ENCODE measurements at regions not wholly inside any gene's neighbourhood (a gene's known extent, or its start where the extent isn't known, plus 50 kb on each side); places are given as distances from the start of the nearest gene placed in this dataset.

DNA sequence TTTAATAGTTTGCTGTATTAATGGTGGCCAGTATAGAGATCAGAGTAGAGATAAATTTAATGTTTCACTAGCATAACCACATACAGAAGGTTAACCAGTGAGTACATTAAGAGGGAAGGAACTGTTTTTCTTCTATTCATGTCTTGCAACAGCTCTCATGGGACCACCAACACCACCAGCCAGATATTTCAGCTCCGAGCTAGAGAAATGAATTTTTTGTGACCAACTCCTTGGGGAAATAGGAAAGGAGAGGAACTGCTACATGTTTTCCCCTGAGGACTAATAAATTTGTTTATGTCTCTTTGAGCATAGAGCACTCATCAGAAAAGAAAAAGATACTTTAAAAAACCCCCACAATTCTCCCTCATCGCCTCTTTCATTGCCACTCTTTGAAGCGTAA lies 247.5 kb downstream of the MBNL1 start:
- Histone ChIP-seq H3K27me3 (no peaks in the 10 kb centered on the region), H3K9me3 (no peaks in the 10 kb centered on the region), H3K36me3 (replicated peaks in 1 of 2; ENCODE audit: insufficient read depth in 1 of 2, low read depth in 2 of 2) (no peaks in the 10 kb centered on the region), H3K4me1 (peaks cover 6% of the 10 kb centered on the region), H3K4me3 (no peak overlapping the region), H3K27ac (no peak overlapping the region)
- intact Hi-C loops (cut with DNase I): no loop called here
- TF ChIP-seq POLR2A (IDR thresholded peaks at IDR 0.05): no peak
- no peak for TF ChIP-seq CTCF (IDR thresholded peaks at IDR 0.05)
- 84 to 96% methylated on average over 3 of the region's 3 CpGs for WGBS, 2 donors
- ATAC-seq: no peak
- DNase-seq: no peak

- intact Hi-C loops (cut with DNase I): no loop called here
- Histone ChIP-seq H3K36me3 (replicated peaks in 1 of 2; ENCODE audit: insufficient read depth in 1 of 2, low read depth in 2 of 2) (no peaks in the 10 kb centered on the region), H3K27me3 (no peaks in the 10 kb centered on the region), H3K4me1 (peaks cover 6% of the 10 kb centered on the region), H3K4me3 (no peak overlapping the region), H3K9me3 (no peaks in the 10 kb centered on the region), H3K27ac (no peak overlapping the region)
- no peak for ATAC-seq
- TF ChIP-seq CTCF (IDR thresholded peaks at IDR 0.05) (no peak), POLR2A (IDR thresholded peaks at IDR 0.05) (no peak)
- 65 to 72% methylated on average over 2 of the region's 2 CpGs for WGBS, 2 donors
- no peak for DNase-seq
These were observed 248.8 kb downstream of the MBNL1 start for GRCh38 chr3:152517502-152517901.

DNA sequence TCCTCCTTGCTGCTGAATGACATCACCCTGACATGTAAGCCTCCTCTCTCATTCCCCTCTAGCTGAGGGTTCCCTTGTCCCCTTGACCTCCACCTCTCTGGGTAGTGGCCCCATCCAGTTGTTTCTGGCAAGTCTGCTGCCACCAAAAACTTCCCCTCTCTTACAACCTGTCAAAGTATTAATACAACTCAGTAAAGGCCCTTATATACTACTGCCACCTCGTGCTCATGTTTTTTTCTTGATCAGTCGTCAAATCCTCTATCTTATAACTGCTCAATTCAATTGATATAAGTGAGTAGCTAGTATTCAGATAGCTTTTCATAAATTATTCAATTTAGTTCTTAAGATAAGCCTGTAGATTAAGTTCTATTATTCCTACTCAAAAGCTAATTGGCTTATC lies 249.6 kb downstream of the MBNL1 start:
- no peak for ATAC-seq
- no peak for TF ChIP-seq POLR2A (IDR thresholded peaks at IDR 0.05)
- TF ChIP-seq CTCF (IDR thresholded peaks at IDR 0.05): no peak
- DNase-seq: no peak
- intact Hi-C loops (cut with DNase I): no loop called here
- Histone ChIP-seq H3K4me1 (peaks cover 6% of the 10 kb centered on the region), H3K4me3 (no peak overlapping the region), H3K9me3 (no peaks in the 10 kb centered on the region), H3K27ac (no peak overlapping the region), H3K36me3 (replicated peaks in 1 of 2; ENCODE audit: insufficient read depth in 1 of 2, low read depth in 2 of 2) (no peaks in the 10 kb centered on the region), H3K27me3 (no peaks in the 10 kb centered on the region)
- WGBS, 2 donors: 91 to 94% methylated on average over 2 of the region's 2 CpGs

GRCh38 chr3:152519376-152519775 lies 250.6 kb downstream of the MBNL1 start:
- Histone ChIP-seq H3K4me1 (peaks cover 6% of the 10 kb centered on the region), H3K27me3 (no peaks in the 10 kb centered on the region), H3K36me3 (replicated peaks in 1 of 2; ENCODE audit: insufficient read depth in 1 of 2, low read depth in 2 of 2) (no peaks in the 10 kb centered on the region), H3K27ac (no peak overlapping the region), H3K4me3 (no peak overlapping the region), H3K9me3 (no peaks in the 10 kb centered on the region)
- TF ChIP-seq POLR2A (IDR thresholded peaks at IDR 0.05) (no peak), CTCF (IDR thresholded peaks at IDR 0.05) (no peak)
- DNase-seq (no peak), ATAC-seq (no peak)
- intact Hi-C loops (cut with DNase I): no loop called here

DNA sequence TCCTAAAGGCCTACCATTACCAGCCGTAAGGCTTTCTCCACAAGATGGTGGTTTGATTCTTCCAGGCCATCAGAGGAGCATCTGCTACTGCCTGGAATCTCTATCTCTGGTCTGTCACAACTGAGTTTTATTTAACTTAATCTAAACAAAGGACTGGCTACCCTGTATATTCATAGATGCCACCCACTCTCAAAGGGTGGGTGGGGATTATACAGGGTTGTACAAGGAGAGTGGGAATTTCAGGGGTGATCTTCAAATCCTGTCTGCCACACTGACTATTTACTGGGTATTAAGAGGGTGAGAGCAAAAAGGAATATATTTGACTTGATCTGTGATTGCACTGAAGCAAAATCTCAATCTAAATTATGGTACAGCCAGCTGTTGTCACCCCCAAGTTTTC lies 253.3 kb downstream of the MBNL1 start:
- no peaks in the 10 kb centered on the region for H3K27me3 ChIP-seq
- intact Hi-C loops (cut with DNase I): no loop called here
- peaks cover 6% of the 10 kb centered on the region for H3K4me1 ChIP-seq
- no peak overlapping the region for H3K4me3 ChIP-seq
- ATAC-seq: no peak
- TF ChIP-seq CTCF (IDR thresholded peaks at IDR 0.05): no peak
- no peak for TF ChIP-seq POLR2A (IDR thresholded peaks at IDR 0.05)
- H3K9me3 ChIP-seq: no peaks in the 10 kb centered on the region
- WGBS, 2 donors: 100% methylated on average over 1 of the region's 1 CpG
- no peak overlapping the region for H3K27ac ChIP-seq
- DNase-seq: no peak
- H3K36me3 ChIP-seq (replicated peaks in 1 of 2; ENCODE audit: insufficient read depth in 1 of 2, low read depth in 2 of 2): no peaks in the 10 kb centered on the region

Measured in body of pancreas (tissue), 4 donors.